Fibroblast of skin of left biceps (primary cell): ENCODE measurements at regions not wholly inside any gene's neighbourhood (a gene's known extent, or its start where the extent isn't known, plus 50 kb on each side); places are given as distances from the start of the nearest gene placed in this dataset.
"Not testable (repeated sequence)": the region's sequence is repeated elsewhere in the genome, so short reads cannot be mapped to it uniquely, and the experiment has no call there.

ENCODE experiments used
- DNase-seq, 2 experiments: peaks; one replicate each; pipeline ENCODE4 v3.0.0-alpha.2; 2013; ENCODE audit warnings: low read depth in 2 of 2

DNA sequence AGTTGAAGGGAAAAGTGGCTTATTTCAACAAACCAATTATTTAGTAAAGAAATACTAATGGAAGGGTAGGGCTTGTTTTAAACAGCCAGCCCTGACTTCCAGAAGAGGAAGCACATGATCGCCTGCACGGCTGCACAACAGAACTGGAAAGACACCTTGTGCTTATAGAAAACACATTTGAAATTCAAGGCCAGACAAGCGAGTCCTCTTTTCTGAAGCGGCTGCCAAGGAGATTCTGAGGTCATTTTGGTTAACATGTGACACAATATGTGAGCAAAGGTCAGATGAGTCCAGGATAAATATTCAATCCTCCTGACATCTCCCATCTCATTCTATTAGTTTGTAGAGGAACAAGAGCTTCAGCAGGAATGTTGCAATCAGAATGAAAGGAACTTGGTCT, 461.4 kb upstream of the ST8SIA4 start:
- DNase-seq = no peak

DNA sequence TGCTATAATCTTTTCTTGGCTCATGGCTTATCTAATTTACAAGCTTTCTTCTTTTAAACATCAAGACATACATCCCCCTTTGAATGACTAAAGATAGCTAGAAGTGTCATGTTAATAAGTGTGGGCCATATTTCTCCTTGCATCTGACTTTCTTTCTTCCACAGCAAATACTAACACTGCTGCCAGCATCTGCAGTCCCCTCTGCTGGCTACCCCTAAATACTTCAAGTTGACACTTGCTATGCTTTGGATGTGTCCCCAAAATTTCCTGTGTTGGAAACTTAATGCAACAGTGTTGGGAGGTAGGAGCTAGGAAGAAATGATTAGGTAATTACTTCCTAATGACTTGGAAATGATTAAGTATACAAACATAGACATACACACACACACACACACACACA, 459.0 kb upstream of the ST8SIA4 start:
- DNase-seq = no peak

DNA sequence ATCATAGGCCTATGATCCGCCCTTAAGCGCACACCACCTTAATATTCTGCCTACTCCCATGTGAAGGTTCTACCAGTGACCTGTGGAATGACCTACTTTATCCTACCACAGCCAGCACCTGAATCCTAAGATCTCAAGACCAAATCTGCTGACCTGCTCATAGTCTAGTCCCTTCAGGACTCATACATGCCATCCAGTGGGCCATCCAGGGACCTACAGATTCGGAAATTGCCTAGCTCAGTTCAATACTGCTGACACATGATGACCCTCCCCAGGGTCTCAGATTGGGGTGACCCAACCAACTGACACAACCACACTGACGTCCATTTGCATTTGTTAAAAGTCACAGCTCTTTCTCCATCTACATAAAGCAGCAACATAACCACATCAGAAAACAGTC, 443.8 kb upstream of the ST8SIA4 start:
- DNase-seq = no peak

DNA sequence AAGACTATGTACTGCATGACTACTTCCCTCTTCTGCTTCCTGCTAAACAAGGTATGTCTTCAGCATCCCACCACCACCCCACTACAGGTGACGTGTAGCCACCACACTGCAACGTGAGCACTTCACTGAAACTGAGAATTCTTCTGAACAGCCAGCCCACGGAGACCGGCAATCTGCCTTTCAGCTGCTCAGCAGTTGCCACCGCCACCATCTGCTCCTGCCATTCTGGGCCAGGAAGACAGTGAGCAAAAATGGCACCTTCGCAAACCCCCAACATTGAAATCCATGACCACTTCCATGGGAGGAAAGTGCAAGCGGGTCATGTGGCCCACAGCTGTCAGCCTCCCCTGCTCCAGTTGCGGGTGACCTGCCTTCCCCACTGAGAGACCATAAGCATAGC, 443.4 kb upstream of the ST8SIA4 start:
- DNase-seq = no peak

DNA sequence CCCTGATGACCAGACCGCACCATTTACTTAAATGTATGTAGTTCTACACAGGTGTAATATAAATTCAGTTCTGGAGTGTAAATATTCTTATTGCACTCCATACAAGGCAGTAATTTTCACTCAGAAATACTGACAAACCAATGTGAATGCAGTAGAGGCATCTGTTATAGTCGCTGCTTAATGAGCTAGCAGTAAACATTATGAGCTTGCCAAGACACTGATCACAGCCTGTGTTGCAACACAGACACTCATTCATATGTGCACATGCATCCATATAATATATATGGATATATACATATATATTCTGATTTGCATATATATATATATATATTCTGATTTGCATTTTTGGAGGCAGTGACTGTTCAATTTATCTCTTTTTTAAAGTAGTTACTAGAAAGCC, 435.1 kb upstream of the ST8SIA4 start:
- no peak for DNase-seq

DNA sequence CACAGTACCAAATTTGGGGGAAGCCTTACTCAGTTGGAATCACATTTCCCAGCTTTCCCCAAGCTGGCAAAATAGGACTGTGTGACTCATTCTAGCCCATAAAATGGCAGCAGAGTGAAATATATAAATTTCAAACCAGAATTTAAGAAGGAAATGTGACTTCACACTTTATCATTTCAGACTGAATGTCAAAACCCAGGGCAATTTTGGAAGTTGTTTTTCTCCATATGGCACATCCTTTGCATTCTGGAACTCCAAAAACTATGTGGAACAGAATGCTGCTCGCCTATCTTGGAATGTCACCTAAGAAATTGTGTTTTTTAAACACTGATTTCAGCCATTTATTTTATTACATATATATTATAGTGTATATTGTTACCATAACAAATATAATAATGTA, 424.7 kb upstream of the ST8SIA4 start:
- no peak for DNase-seq

DNA sequence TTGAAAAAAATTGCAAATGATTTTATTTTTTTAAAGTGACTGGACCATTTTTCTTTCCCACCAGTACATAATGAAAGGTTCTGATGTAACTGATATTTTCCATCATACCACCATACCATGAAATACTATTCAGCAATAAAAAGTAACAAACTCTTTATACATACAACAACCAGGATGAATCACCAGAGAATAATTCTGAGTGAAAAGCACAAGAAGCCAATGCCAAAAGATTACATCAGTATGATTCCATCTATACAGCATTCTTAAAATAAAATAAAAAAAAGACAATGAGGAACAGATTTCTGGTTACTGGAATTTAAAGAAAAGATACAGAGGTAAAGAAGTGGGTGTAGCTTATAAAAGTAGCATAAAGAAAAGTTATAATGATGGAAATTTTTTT, 423.7 kb upstream of the ST8SIA4 start:
- no peak for DNase-seq

DNA sequence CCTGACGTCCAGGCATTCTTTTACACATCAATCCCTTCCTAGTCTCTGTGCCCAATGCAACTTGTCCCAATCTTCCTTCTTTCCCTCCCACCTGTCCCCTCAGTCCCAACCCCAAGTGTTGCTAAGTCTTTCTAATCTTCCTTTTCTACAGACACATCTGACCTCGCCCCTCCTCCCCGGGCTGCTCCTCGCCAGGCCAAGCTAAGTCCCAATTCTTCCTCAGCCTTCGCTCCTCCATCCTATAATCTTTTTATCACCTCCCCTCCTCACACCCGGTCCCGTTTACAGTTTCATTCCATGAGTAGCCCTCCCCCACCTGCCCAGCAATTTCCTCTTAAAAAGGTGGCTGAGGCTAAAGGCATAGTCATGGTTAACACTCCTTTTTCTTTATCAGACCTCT, 413.3 kb upstream of the ST8SIA4 start:
- DNase-seq = not testable (repeated sequence)

DNA sequence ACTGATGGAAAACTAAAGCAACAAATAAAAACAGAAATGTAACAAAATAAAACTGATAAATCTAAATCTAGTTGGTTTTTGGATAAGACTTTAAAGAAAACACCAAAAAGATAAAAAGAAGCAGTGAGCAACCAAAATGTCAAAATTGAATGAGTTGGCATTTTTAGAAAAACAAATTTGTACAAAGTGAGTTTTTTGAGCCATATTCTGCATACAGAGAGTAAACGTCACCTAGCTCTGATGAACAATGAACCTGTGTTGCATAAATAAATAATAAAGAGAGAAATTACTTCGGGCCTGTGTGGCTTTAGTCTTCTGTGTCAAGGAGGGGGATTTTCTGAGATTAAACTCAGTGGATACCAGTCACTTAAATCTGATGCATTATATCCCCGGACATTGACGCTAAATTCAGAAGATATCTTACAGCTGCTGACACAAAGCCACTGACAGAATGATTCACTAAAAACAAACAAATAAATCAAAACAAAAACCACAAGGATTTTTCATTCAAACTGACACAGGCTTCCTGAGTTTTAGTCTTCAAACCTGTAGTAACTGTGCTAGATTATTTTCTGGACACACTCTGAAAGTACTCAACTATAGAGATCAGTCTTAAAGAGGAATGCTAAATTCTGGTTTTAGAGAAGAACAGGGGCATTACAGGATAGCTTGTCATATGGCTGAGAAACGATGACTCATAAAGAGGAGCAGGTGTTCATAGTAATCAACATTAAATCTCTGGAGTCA, 403.5 kb upstream of the ST8SIA4 start:
- DNase-seq = no peak

DNA sequence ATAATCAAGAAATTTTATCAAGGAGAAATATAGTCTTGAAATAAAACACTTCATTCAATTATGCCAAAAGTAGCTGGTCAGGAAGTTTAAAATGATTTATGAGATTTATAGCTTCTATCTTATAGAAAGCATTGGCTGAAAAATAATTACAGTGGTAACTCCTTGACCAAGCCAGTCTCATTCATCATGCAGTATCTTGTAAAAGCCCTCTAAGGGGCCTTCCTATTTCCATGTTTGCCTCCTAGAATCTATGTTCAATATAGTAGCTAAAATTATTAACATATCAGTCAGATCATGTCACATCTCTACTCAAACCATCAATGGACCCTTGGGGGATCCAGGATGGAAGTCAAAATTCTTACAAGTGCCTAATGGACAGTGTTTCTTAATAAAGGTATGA, 393.4 kb upstream of the ST8SIA4 start:
- DNase-seq = no peak

DNA sequence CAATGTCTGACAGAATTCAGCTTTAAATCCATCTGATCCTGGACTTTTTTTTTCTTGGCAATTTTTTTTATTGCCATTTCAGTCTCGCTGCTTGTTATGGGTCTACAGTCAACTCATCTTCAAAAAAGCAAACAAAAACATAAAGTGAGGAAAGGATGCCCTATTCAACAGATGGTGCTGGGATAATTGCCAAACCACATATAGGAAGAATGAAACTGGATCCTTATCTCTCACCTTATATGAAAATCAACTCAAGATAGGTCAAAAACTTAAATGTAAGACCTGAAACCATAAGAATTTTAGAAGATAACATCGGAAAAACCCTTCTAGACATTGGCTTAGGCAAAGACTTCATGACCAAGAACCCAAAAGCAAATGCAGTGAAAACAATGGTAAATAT, 389.1 kb upstream of the ST8SIA4 start:
- no peak for DNase-seq

DNA sequence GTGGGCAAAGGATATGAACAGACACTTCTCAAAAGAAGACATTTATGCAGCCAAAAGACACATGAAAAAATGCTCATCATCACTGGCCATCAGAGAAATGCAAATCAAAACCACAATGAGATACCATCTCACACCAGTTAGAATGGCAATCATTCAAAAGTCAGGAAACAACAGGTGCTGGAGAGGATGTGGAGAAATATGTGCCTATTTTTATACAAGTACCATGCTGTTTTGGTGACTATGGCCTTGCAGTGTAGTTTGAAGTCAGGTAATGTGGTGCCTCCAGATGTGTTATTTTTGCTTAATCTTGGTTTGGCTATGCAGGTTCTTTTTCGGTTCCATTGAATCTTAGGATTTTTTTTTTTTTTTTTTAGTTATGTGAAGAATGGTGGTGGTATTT, 387.7 kb upstream of the ST8SIA4 start:
- not testable (repeated sequence) for DNase-seq

DNA sequence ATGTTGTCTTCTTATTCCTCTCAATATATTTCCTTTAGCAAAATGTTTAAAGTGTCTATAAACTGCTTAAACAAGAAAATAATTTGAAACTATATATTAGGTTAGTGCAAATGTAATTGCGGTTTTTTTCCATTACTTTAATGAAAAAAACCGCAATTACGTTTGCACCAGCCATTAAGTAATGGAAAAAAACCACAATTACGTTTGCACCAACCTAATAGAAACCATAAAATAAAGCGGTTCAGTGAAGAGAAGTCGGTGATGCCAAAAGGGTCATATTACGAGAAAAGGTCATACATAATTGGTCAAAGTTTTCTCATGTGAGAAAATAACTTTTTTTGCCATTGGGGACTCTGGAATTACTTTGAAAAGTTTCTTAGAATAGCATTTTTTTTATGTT, 385.6 kb upstream of the ST8SIA4 start:
- DNase-seq = no peak

DNA sequence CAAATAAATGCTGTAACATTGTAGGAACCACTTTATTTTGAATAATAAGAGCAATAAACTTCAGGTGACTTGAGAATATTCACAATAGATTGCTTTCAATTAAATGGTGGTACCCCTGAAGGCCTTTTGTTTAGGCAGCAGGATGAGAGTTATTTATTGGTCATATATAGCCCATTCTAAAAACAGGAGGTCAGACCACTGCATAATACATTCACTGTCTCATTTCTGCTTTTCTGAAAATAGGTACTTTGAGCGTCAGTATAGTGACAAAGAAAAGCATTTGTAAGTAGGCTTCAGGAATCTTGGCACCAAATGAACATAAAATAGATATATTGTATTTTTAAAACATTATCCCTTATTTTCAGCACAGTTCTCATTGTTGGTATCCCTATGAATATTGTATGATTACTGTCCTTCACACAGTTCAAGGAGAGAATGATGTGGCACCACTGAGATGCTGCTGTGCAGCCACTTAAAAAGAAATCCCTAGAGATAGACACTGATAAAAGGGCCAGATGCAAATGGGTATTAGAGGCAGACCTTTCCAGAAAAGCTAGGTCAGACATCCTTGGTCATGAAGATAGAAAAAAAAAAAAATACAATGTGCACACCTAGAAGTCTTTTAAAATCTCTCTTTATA, 381.8 kb upstream of the ST8SIA4 start:
- no peak for DNase-seq

DNA sequence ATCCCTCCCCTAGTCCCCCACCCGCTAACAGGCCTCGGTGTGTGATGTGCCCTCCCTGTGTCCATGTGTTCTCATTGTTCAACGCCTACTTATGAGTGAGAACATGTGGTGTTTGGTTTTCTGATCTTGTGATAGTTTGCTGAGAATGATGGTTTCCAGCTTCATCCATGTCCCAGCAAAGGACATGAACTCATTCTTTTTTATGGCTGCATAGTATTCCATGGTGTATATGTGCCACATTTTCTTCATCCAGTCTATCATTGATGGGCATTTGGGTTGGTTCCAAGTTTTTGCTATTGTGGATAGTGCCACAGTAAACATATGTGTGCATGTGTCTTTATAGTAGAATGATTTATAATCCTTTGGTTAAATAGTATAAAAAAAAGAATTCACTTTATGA, 380.9 kb upstream of the ST8SIA4 start:
- not testable (repeated sequence) for DNase-seq

DNA sequence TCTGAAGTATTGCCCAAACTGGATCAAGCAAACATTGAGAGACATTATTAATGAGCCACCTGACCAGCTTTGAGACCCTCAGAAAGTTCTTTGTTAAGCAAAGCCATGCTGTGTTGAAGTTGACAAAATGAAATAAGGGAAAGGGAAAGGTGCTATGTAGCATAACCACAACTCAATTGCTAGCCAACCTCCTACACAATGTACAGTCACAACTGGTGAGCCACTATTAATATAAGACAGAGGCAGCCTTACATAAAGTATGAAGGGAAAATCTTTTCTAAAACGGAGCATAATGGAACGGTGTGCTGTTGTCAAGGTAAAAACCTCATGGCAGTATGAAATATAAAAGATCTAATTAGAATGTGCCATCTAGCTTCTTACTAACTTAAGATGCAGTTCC, 375.8 kb upstream of the ST8SIA4 start:
- no peak for DNase-seq

DNA sequence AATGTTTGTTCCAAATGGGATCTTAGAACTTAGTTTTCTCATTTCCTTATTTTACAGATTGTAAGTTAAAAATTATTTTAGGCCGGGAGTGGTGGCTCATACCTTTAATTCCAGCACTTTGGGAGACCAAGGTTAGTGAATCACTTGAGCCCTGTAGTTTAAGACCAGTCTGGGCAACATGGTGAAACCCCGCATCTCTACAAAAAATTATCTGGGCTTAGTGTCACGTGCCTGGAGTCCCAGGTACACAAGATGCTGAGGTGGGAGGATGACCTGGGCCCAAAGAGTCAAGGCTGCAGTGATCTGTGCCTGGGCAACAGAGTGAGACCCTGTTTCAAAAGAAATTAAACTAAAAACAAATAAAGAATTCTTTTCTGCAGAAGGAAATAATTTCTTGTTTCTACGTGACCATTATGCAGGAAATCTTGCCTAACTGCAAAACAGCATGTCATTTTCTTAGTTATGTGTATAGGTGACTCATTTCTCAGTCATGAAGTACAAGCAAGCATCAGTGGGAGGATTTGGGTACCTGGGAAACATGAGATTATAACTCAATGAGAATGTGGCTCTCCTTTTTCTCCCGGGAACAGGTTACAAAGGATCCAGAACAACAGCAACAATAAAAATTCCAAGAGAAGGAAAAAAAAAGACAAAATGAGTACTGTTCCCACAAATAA, 375.1 kb upstream of the ST8SIA4 start:
- no peak for DNase-seq

DNA sequence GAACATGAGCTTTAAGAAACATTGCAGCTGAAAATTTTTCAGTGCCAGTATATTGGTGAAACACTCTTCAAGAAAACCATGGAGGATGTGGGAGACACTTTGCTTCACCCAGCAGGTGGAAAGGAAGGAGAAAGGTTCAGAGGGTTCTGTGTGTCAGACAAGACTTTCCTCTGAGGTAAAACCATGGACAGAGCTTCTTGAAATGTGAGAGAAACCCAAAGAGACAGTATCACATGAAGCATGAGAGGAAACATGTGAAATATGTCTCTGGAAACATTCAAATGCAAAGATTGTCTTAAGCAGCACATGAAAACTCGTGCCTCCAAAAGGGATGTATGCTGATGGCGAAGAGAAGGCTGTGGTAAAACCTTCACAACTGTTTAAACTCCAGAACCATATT, 368.9 kb upstream of the ST8SIA4 start:
- no peak for DNase-seq

DNA sequence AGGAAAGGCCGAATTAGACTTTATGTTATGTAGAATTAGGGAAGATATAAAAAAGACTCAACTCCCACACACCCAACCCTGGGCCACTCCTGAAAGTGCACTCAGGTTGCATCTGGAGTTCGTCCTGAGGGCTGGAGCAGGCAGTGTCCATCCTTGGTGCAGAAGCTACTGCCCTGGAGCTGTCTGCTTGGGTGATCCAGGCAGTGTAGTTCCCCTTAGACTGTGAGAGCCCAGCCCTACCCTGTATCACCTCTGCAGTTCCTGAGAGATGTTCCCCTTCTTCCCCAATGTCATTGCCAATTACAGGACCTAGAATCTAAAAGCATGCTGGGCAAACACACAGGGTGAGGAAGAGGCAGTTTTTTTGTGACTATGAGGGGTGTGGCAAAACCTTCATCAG, 368.3 kb upstream of the ST8SIA4 start:
- DNase-seq = no peak

DNA sequence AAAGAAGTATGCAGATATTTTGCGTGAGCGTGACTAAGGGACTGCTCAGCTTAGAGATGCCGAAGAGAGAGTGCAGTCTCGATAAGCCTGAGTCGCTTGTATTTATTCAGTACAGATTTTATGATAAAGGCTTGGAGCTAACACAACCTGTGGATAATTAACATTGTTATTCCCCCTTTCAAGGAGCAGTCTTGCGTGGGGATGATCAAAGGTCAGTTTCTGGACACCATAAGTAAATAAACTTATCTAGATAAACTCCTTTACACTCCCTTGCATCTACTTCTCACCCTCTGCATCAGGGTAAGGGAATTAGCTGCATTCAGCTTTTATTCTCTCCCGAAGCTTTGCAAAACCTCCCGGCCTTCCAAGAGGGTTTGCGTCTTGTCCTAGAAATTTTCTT, 357.8 kb upstream of the ST8SIA4 start:
- no peak for DNase-seq

DNA sequence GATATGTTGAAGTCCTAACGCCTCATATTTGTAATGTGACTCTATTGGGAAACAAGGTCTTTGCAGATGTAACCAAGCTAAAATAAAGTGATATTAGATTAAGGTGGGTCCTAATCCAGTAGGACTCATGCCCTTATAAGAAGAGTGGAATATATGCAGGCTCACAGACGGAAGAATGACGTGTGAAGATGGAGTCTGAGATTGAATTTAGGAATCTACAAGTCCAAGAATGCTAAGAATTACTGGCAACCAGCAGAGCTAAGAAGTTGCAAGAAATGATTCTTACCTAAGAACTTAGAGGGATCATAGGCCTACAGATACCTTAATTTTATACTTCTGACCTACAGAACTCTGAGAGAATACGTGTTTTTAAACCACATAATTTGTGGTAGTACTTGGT, 350.0 kb upstream of the ST8SIA4 start:
- no peak for DNase-seq

DNA sequence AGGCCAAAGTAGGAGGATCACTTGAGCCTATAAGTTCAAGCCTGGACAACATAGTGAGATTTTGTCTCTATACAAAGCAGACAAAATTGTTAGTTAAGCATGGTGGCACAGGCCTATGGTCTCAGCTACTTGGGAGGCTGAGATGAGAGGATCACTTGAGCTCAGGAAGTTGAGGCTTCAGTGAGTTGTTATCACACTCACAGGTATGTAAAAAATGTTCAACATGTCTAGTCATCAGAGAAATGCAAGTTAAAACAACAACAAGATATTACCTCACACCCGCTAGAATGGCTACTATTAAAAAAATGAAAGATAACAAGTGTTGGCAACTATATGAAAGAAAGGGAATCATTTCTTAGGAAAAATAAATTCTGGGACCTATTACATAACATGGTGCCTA, 341.5 kb upstream of the ST8SIA4 start:
- DNase-seq = no peak

DNA sequence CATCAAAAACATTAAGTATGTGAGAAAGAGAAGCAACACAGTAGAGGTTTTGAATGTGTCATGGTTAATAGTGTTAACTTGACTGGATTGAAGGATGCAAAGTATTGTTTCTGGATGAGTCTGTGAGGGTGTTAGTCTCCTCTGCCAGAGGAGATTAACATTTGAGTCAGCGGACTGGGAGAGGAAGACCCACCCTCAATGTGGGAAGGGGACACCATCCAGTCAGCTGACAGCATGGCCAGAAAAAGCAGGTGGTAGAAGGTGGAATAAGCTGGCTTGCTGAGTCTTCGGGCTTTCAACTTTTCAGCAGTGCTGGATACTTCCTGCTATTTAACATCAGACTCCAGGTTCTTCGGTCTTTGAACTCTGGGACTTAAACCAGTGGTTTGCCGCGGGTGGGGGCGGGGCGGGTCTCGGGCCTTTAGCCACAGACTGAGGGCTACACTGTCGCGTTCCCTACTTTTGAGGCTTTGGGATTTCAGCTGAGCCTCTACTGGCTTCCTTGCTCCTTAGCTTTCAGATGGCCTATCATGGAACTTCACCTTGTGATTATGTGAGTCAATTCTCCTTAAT, 309.9 kb upstream of the ST8SIA4 start:
- no peak for DNase-seq
